HCT116 (cell line): ENCODE measurements at regions not wholly inside any gene's neighbourhood (a gene's known extent, or its start where the extent isn't known, plus 50 kb on each side); places are given as distances from the start of the nearest gene placed in this dataset.
"Not testable (repeated sequence)": the region's sequence is repeated elsewhere in the genome, so short reads cannot be mapped to it uniquely, and the experiment has no call there.

Source experiments
- ATAC-seq: fragments of 200-7000 bp; cut with Tn5 transposase; 2 replicates; pipeline ENCODE4 v1.9.1; 2020; ENCODE audit warnings: mild to moderate bottlenecking, moderate library complexity
- BruUV-seq: library from RNA; stranded (reverse); fragments of 400-500 nt; replicated peaks from 2 replicates; lab custom pipeline; 2021; lab: Mats Ljungman, UMichigan
- CTCF ChIA-PET: fragments of 300-600 bp; sonication (Branson Sonifier 250); formaldehyde crosslinking; loops from one replicate; lab custom pipeline; 2021; ENCODE audit warnings: antibody characterized with exemption; lab: Charles Lee
- POLR2A ChIA-PET: fragments of 300-600, 350-600 bp; sonication (Branson Sonifier 250); formaldehyde crosslinking; loops from one replicate; lab custom pipeline; 2021; ENCODE audit warnings: antibody characterized with exemption; lab: Charles Lee
- RAD21 ChIA-PET, 2 experiments: fragments of 300-600 bp; sonication (Branson Sonifier 250); formaldehyde crosslinking; loops; one replicate each; lab custom pipeline; 2023; ENCODE audit warnings: low total read pairs in 2 of 2; ENCODE audit not compliant: uncharacterized antibody in 2 of 2, unreplicated experiment in 2 of 2, low non-redundant PET in 1 of 2; lab: Charles Lee
- DNase-seq: peaks from one replicate; pipeline ENCODE4 v3.0.0-alpha.2; 2010; ENCODE audit warnings: low read depth, low spot score
- H2AFZ ChIP-seq: fragments of 200-600 bp; shearing (Covaris generic), sonication (generic); 2 replicates; pipeline ENCODE4 v1.6.1; 2017; ENCODE audit warnings: low read depth, mixed run types, mixed read lengths, antibody characterized with exemption, low read length; ENCODE audit not compliant: poor library complexity, severe bottlenecking
- H3K27ac ChIP-seq: 2 replicates; pipeline ENCODE4 v1.5.1; 2012; ENCODE audit warnings: low read depth, low read length
- H3K27me3 ChIP-seq: fragments of 200-600 bp; sonication (generic); 2 replicates; pipeline ENCODE4 v1.6.1; 2016; ENCODE audit warnings: mixed run types, low read length, mixed read lengths; ENCODE audit not compliant: insufficient read depth
- H3K36me3 ChIP-seq, 2 experiments: fragments of 200-500 bp in 1 of 2; fragments of 200-600 bp in 1 of 2; sonication (Bioruptor generic) in 1 of 2; sonication (generic) in 1 of 2; 2 replicates each; pipeline versions ENCODE4 v1.5.1 to v1.6.1; 2014 to 2016; ENCODE audit warnings: low read length in 2 of 2, inconsistent platforms in 1 of 2, mixed read lengths in 1 of 2, mixed run types in 1 of 2; ENCODE audit not compliant: insufficient read depth in 2 of 2, control insufficient read depth in 1 of 2
- H3K4me1 ChIP-seq, 2 experiments: fragments of 200-600 bp in 1 of 2; sonication (generic) in 1 of 2; 2 replicates each; pipeline versions ENCODE4 v1.5.1 to v1.6.1; 2012 to 2017; ENCODE audit warnings: low read length in 2 of 2, inconsistent platforms in 1 of 2, mild to moderate bottlenecking in 1 of 2, mixed read lengths in 1 of 2, mixed run types in 1 of 2, moderate library complexity in 1 of 2; ENCODE audit not compliant: insufficient read depth in 2 of 2, control insufficient read depth in 1 of 2
- H3K4me2 ChIP-seq: fragments of 200-600 bp; sonication (generic); 2 replicates; pipeline ENCODE4 v1.6.1; 2017; ENCODE audit warnings: mixed run types, low read length, mixed read lengths
- H3K4me3 ChIP-seq, 2 experiments: fragments of 200-600 bp in 1 of 2; sonication (generic) in 1 of 2; replicated peaks in 1 of 2; 2 replicates each; pipeline ENCODE4 v1.5.1; 2011 to 2016; ENCODE audit warnings: low read length in 2 of 2, control low read depth in 1 of 2, low read depth in 1 of 2, mild to moderate bottlenecking in 1 of 2, mixed read lengths in 1 of 2, mixed run types in 1 of 2
- H3K79me2 ChIP-seq: fragments of 200-600 bp; sonication (generic); 2 replicates; pipeline ENCODE4 v1.6.1; 2017; ENCODE audit warnings: mild to moderate bottlenecking, mixed run types, low read length, moderate library complexity, mixed read lengths; ENCODE audit not compliant: insufficient read depth
- H3K9ac ChIP-seq: fragments of 200-600 bp; sonication (generic); 2 replicates; pipeline ENCODE4 v1.6.1; 2016; ENCODE audit warnings: low read length, mixed read lengths
- H3K9me2 ChIP-seq: fragments of 200-600 bp; sonication (generic), shearing (Covaris generic); 2 replicates; pipeline ENCODE4 v1.6.1; 2017; ENCODE audit warnings: mixed run types, mild to moderate bottlenecking, moderate library complexity; ENCODE audit not compliant: insufficient read depth
- H3K9me3 ChIP-seq, 2 experiments: fragments of 200-500 bp in 1 of 2; fragments of 200-600 bp in 1 of 2; sonication (Bioruptor generic) in 1 of 2; sonication (generic) in 1 of 2; 2 replicates each; pipeline ENCODE4 v1.6.1; 2014 to 2017; ENCODE audit warnings: low read length in 2 of 2, mixed read lengths in 2 of 2, inconsistent platforms in 1 of 2, low read depth in 1 of 2, mild to moderate bottlenecking in 1 of 2, mixed run types in 1 of 2, moderate library complexity in 1 of 2; ENCODE audit not compliant: control insufficient read depth in 1 of 2, insufficient read depth in 1 of 2
- H4K20me1 ChIP-seq: fragments of 200-600 bp; sonication (generic), shearing (Covaris generic); 2 replicates; pipeline ENCODE4 v1.6.1; 2017; ENCODE audit warnings: mixed run types, mild to moderate bottlenecking, moderate library complexity; ENCODE audit not compliant: insufficient read depth
- EGR1 ChIP-seq: IDR thresholded peaks from 2 replicates; pipeline ENCODE4 v1.6.1; 2012; ENCODE audit warnings: low read depth
- EZH2phosphoT487 ChIP-seq: fragments of 200-600 bp; IDR thresholded peaks from 2 replicates; pipeline ENCODE4 v1.6.1; 2018; ENCODE audit warnings: antibody characterized with exemption, borderline replicate concordance
- JUND ChIP-seq: IDR thresholded peaks from 2 replicates; pipeline ENCODE4 v1.6.1; 2012
- POLR2AphosphoS5 ChIP-seq: IDR thresholded peaks from 2 replicates; pipeline ENCODE4 v1.6.1; 2011; ENCODE audit warnings: mild to moderate bottlenecking, low read depth, low read length, moderate library complexity
- SP1 ChIP-seq: IDR thresholded peaks from 2 replicates; pipeline ENCODE4 v1.6.1; 2012; ENCODE audit warnings: low read depth
- ZFX ChIP-seq: fragments of 450-650 bp; IDR thresholded peaks from 2 replicates; pipeline ENCODE4 v1.6.1; 2017
- ZNF274 ChIP-seq: fragments of 200-500 bp; sonication (Bioruptor generic); IDR thresholded peaks from 2 replicates; pipeline ENCODE4 v1.6.1; 2014; ENCODE audit warnings: mild to moderate bottlenecking, low read depth, low read length, inconsistent platforms
- intact Hi-C: fragments of 100-400 bp; cut with micrococcal nuclease; formaldehyde crosslinking; loops from 2 replicates; pipeline ENCODE4 v1.10.0; 2022
- TF ChIP-seq, protein P1 (sequence below): IDR thresholded peaks from 2 replicates; pipeline ENCODE4 v1.6.1; 2012
- TF ChIP-seq, protein P2 (sequence below): IDR thresholded peaks from 2 replicates; pipeline ENCODE4 v1.6.1; 2011; ENCODE audit warnings: mild to moderate bottlenecking, low read length, moderate library complexity; ENCODE audit not compliant: insufficient replicate concordance; ENCODE audit errors: extremely low read depth

DNA sequence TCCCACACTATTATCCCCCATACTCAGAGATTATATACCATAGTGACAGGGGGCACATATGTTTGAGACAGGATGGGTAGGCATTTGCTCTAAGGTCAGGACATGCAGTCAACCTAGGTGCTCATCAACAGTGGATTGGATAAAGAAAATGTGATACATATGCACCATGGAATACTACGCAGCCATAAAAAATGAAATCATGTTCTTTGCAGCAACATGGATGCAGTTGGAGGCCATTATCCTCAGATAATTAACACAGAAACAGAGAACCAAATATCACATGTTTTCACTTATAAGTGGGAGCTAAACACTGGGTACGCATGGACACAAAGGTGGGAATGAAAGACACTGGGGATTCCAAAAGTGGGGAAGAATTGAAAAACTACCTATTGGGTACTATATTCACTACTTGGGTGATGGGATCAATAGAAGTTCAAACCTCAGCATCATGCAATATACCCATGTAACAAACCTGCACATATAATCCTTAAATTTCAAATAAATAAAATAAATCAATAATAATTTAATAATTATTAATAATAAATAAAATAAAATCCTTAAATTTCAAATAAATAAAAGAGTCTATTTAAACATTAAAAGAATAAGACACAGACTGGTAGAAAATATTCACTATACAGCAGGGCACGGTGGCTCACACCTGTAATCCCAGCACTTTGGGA is 160.1 kb upstream of the CNOT2 start:
- no peak overlapping the region for H3K9ac ChIP-seq
- ChIA-PET RAD21 (no interaction called here), CTCF (no interaction called here), POLR2A (no interaction called here)
- H3K9me3 ChIP-seq, result no peaks in the 10 kb centered on the region
- ATAC-seq (no peak), DNase-seq (no peak)
- no TSS peak for BruUV-seq
- no peaks in the 10 kb centered on the region for H3K27me3 ChIP-seq
- H3K36me3 ChIP-seq, result no peaks in the 10 kb centered on the region
- H2AFZ ChIP-seq, result no peak overlapping the region
- no peaks in the 10 kb centered on the region for H3K4me1 ChIP-seq
- TF ChIP-seq EZH2phosphoT487 (no peak), ZFX (no peak), JUND (no peak), ZNF274 (no peak), POLR2AphosphoS5 (no peak)
- no peaks in the 10 kb centered on the region for H3K9me2 ChIP-seq
- H3K79me2 ChIP-seq, result no peaks in the 10 kb centered on the region
- H3K4me3 ChIP-seq, result no peak overlapping the region
- no peak overlapping the region for H3K27ac ChIP-seq
- no peaks in the 10 kb centered on the region for H4K20me1 ChIP-seq
- H3K4me2 ChIP-seq, result no peak overlapping the region
- intact Hi-C loops, result loop anchor here (2.0 kb wide), 1 partner anchor 26 kb away; no protein-coding TSS in a partner anchor

DNA sequence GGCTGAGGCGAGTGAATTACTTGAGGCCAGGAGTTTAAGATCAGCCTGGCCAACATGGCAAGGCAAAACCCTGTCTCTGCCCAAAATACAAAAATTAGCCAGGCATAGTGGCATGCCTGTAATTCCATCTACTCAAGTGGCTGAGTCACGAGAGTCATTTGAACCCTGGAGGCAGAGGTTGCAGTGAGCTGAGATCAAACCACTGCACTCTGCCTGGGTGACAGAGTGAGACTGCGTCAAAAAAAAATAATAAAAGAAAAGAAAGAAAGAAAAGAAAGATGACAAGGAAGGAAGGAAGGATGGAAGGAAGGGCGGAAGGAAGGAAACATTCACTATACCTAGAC is 159.6 kb upstream of the CNOT2 start:
- no peaks in the 10 kb centered on the region for H4K20me1 ChIP-seq
- no TSS peak for BruUV-seq
- no peak overlapping the region for H3K4me2 ChIP-seq
- no peak overlapping the region for H3K4me3 ChIP-seq
- intact Hi-C loops, result loop anchor here (2.0 kb wide), 1 partner anchor 27 kb away; no protein-coding TSS in a partner anchor
- no peaks in the 10 kb centered on the region for H3K27me3 ChIP-seq
- ChIA-PET CTCF (no interaction called here), RAD21 (no interaction called here), POLR2A (no interaction called here)
- no peak overlapping the region for H2AFZ ChIP-seq
- TF ChIP-seq SP1 (no peak), EGR1 (no peak)
- TF ChIP-seq, protein P1, sequence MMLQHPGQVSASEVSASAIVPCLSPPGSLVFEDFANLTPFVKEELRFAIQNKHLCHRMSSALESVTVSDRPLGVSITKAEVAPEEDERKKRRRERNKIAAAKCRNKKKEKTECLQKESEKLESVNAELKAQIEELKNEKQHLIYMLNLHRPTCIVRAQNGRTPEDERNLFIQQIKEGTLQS, result no peak
- TF ChIP-seq, protein P2, sequence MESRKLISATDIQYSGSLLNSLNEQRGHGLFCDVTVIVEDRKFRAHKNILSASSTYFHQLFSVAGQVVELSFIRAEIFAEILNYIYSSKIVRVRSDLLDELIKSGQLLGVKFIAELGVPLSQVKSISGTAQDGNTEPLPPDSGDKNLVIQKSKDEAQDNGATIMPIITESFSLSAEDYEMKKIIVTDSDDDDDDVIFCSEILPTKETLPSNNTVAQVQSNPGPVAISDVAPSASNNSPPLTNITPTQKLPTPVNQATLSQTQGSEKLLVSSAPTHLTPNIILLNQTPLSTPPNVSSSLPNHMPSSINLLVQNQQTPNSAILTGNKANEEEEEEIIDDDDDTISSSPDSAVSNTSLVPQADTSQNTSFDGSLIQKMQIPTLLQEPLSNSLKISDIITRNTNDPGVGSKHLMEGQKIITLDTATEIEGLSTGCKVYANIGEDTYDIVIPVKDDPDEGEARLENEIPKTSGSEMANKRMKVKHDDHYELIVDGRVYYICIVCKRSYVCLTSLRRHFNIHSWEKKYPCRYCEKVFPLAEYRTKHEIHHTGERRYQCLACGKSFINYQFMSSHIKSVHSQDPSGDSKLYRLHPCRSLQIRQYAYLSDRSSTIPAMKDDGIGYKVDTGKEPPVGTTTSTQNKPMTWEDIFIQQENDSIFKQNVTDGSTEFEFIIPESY, result no peak
- no peak overlapping the region for H3K27ac ChIP-seq
- DNase-seq, result no peak
- H3K9me3 ChIP-seq, result no peaks in the 10 kb centered on the region
- H3K4me1 ChIP-seq, result no peaks in the 10 kb centered on the region
- H3K79me2 ChIP-seq, result no peaks in the 10 kb centered on the region
- no peak for ATAC-seq
- no peak overlapping the region for H3K9ac ChIP-seq
- no peaks in the 10 kb centered on the region for H3K36me3 ChIP-seq
- no peaks in the 10 kb centered on the region for H3K9me2 ChIP-seq

DNA sequence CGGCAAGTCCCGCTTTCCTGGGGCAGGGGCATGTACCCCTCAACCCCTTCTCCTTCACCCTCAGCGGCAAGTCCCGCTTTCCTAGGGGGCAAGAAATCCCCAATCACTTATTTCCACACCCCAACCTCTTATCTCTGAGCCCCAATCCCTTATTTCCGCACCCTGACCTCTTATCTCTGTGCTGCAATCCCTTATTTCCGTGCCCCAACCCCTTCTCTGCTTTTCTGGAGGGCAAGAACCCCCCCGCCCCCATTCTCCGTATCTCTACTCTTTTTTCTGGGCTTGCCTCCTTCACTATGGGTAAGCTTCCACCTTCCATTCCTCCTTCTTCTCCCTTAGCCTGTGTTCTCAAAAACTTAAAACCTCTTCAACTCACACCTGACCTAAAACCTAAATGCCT is 156.9 kb upstream of the CNOT2 start:
- POLR2A ChIA-PET, H3K9ac ChIP-seq, BruUV-seq, H3K4me3 ChIP-seq, H2AFZ ChIP-seq, H3K4me1 ChIP-seq, H3K36me3 ChIP-seq, CTCF ChIA-PET, ATAC-seq, H3K27me3 ChIP-seq, H3K79me2 ChIP-seq, H4K20me1 ChIP-seq, RAD21 ChIA-PET, H3K27ac ChIP-seq, DNase-seq, H3K4me2 ChIP-seq, H3K9me2 ChIP-seq, intact Hi-C loops, H3K9me3 ChIP-seq: not testable (repeated sequence)
